Uterus (tissue), 2 donors: ENCODE measurements at regions not wholly inside any gene's neighbourhood (a gene's known extent, or its start where the extent isn't known, plus 50 kb on each side); places are given as distances from the start of the nearest gene placed in this dataset.

Experiments
- CTCF ChIP-seq, 4 experiments: fragments of 200-600 bp in 2 of 4; fragments of 450-650 bp in 2 of 4; sonication (generic) in 2 of 4; IDR thresholded peaks; one replicate each; pipeline ENCODE4 v1.5.1; 2016 to 2019; ENCODE audit warnings: antibody characterized with exemption in 4 of 4, mild to moderate bottlenecking in 2 of 4, moderate library complexity in 1 of 4
- POLR2A ChIP-seq, 2 donors: fragments of 450-650 bp; IDR thresholded peaks; one replicate each; pipeline ENCODE4 v1.6.1; 2016; ENCODE audit warnings: antibody characterized with exemption in 2 of 2, mild to moderate bottlenecking in 1 of 2, moderate library complexity in 1 of 2

DNA sequence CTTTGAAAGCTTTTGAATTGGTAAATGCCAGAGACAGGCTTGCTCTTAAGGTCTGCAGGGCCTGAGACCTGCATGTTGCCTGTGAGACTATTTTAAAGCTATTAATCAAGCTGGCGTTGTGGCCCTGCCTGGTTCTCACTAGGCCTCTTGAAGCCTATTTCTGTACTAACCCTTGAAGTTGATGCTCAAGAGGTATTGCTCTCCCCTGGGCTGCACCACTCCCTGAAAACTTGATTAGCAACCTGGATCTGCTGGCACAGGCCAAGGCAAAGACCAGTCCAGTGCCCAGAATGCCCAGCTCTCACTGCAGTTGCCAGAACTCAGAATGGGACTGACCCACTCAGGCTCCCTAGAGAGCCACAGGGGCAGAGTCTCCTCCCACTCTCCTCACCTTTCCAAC, 220.0 kb upstream of the MEOX2 start:
- TF ChIP-seq POLR2A (IDR thresholded peaks at IDR 0.05): no peak
- TF ChIP-seq CTCF (IDR thresholded peaks at IDR 0.05): no peak
